K562 (cell line): ENCODE measurements at regions not wholly inside any gene's neighbourhood (a gene's known extent, or its start where the extent isn't known, plus 50 kb on each side); places are given as distances from the start of the nearest gene placed in this dataset.

Source experiments
- CHCHD3 ChIP-seq: fragments of 250-450 bp; sonication (Bioruptor Pico); IDR thresholded peaks from 2 replicates; pipeline ENCODE4 v2.1.2; 2022; ENCODE audit warnings: mild to moderate bottlenecking
- FOSL1 ChIP-seq: fragments of 200-800 bp; sonication (Bioruptor generic); conservative IDR thresholded peaks from 2 replicates; pipeline ENCODE4 v1.6.1; 2016; ENCODE audit warnings: missing genetic modification characterization, missing compliant biosample characterization
- POLR2AphosphoS5 ChIP-seq: IDR thresholded peaks from 2 replicates; pipeline ENCODE4 v1.6.1; 2011; ENCODE audit warnings: mild to moderate bottlenecking, low read depth, low read length, moderate library complexity; ENCODE audit not compliant: control insufficient read depth, insufficient read depth
- SMARCB1 ChIP-seq: IDR thresholded peaks from 2 replicates; pipeline ENCODE4 v1.6.1; 2011; ENCODE audit warnings: improper control_type of control experiment, low read depth; ENCODE audit not compliant: insufficient read length
- WHSC1 ChIP-seq: IDR thresholded peaks from one replicate; pipeline ENCODE4 v1.6.1; 2012; ENCODE audit warnings: low read length, control low read depth, inconsistent platforms
- TF ChIP-seq, protein P1 (sequence below), 3 experiments: IDR thresholded peaks in 2 of 3; conservative IDR thresholded peaks in 1 of 3; 2 replicates each; pipeline ENCODE4 v1.5.1; 2011 to 2012; ENCODE audit warnings: low read length in 3 of 3, mild to moderate bottlenecking in 3 of 3, control low read depth in 2 of 3, improper control_type of control experiment in 1 of 3, inconsistent platforms in 1 of 3, low read depth in 1 of 3, mixed read lengths in 1 of 3, moderate library complexity in 1 of 3; ENCODE audit not compliant: insufficient read depth in 2 of 3
- TF ChIP-seq, protein P2 (sequence below): sonication (generic); formaldehyde crosslinking; IDR thresholded peaks from 2 replicates; pipeline ENCODE4 v1.8.1; 2023; ENCODE audit warnings: mild to moderate bottlenecking, missing genetic modification reagents

DNA sequence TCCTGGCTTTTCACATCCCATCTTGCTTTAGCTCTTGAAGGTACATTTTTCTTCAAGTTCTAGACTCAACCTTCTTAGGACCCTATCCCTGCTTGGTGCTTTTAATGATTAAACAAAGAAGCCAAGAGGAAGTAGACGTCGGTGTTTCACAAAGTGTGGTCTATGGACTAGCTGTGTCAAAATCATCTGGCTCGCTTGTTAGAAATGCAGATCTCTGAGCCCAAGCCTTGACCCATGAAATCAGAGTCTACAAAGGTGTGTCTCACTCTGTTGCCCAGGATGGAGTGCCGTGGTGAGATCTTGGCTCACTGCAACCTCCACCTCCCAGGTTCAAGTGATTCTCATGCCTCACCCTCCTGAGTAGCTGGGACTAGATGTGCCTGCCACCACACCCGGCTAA lies 295.5 kb upstream of the KAZN start:
- TF ChIP-seq SMARCB1, result no peak
- TF ChIP-seq CHCHD3 (CRISPR knock-in tag), result no peak
- TF ChIP-seq, protein P1, sequence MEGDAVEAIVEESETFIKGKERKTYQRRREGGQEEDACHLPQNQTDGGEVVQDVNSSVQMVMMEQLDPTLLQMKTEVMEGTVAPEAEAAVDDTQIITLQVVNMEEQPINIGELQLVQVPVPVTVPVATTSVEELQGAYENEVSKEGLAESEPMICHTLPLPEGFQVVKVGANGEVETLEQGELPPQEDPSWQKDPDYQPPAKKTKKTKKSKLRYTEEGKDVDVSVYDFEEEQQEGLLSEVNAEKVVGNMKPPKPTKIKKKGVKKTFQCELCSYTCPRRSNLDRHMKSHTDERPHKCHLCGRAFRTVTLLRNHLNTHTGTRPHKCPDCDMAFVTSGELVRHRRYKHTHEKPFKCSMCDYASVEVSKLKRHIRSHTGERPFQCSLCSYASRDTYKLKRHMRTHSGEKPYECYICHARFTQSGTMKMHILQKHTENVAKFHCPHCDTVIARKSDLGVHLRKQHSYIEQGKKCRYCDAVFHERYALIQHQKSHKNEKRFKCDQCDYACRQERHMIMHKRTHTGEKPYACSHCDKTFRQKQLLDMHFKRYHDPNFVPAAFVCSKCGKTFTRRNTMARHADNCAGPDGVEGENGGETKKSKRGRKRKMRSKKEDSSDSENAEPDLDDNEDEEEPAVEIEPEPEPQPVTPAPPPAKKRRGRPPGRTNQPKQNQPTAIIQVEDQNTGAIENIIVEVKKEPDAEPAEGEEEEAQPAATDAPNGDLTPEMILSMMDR (IDR thresholded peaks at IDR 0.05 in 2 of 3, conservative IDR thresholded peaks at IDR 0.05 in 1 of 3; ENCODE audit: insufficient read depth in 2 of 3, low read depth in 1 of 3, low read length in 3 of 3), result no peak
- TF ChIP-seq POLR2AphosphoS5, result no peak
- no peak for TF ChIP-seq FOSL1 (tag)
- TF ChIP-seq, protein P2, sequence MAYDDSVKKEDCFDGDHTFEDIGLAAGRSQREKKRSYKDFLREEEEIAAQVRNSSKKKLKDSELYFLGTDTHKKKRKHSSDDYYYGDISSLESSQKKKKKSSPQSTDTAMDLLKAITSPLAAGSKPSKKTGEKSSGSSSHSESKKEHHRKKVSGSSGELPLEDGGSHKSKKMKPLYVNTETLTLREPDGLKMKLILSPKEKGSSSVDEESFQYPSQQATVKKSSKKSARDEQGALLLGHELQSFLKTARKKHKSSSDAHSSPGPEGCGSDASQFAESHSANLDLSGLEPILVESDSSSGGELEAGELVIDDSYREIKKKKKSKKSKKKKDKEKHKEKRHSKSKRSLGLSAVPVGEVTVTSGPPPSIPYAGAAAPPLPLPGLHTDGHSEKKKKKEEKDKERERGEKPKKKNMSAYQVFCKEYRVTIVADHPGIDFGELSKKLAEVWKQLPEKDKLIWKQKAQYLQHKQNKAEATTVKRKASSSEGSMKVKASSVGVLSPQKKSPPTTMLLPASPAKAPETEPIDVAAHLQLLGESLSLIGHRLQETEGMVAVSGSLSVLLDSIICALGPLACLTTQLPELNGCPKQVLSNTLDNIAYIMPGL (CRISPR knock-in tag), result no peak
- no peak for TF ChIP-seq WHSC1
